HG02623 (cell line): ENCODE measurements at regions not wholly inside any gene's neighbourhood (a gene's known extent, or its start where the extent isn't known, plus 50 kb on each side); places are given as distances from the start of the nearest gene placed in this dataset.

ENCODE experiments used
- ATAC-seq: cut with Tn5 transposase; IDR thresholded peaks from one replicate; pipeline ENCODE4 v1.9.1; 2021; ENCODE audit warnings: moderate library complexity; ENCODE audit not compliant: unreplicated experiment

DNA sequence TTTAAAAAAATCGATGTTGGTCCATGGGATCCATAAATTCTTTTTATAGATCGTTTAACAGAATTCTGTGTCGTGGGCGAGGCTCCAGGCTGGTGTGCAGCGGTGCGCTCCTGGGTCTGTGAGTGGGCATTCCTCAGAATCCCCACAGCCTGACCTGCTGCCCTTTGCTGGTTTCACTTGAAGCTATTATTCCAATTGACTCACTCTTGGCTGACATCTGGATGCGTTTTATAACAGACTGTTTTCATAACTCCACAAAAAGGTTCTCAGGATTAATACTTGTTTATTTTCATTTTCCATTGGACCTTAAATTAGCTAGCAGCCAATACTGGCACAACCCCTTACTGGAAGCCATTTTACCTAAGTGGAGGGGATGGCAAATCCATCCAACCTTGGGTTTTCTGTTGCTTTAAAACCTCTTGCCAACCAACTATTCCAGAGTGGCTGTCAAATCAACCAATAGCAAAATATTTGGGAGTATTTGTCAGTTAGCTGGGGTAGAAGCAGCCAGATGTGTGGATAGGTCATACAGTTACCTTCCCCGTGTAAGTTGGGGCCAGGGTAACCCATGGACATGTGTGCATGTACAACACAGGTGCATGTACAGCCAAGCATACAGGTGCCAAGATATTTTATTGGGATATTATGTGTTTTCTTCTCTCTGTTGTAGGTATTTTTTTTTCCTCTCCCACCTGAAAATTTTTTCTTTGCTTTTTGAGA is 160.7 kb upstream of the ZNF32 start:
- ATAC-seq: no peak

DNA sequence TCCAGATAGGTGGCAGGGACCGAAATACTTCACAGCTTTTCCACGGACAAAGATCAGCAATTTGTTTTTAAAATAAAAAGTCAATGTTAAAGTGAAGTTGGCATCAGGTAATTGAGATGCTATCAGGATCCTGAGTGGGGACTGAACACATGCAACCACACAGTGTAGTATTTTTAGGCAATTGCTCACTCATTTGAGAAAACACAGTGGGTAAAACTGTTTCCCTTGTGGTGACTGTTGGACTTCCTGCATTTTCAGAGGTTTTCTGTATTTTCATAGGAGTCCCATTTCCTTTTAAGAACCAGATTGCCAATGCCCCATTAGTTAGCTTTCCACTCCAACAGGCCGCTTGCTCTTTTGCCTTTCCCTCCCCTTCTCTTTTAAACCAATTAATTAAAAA is 159.5 kb upstream of the ZNF32 start:
- peak; percentile 76 for ATAC-seq

DNA sequence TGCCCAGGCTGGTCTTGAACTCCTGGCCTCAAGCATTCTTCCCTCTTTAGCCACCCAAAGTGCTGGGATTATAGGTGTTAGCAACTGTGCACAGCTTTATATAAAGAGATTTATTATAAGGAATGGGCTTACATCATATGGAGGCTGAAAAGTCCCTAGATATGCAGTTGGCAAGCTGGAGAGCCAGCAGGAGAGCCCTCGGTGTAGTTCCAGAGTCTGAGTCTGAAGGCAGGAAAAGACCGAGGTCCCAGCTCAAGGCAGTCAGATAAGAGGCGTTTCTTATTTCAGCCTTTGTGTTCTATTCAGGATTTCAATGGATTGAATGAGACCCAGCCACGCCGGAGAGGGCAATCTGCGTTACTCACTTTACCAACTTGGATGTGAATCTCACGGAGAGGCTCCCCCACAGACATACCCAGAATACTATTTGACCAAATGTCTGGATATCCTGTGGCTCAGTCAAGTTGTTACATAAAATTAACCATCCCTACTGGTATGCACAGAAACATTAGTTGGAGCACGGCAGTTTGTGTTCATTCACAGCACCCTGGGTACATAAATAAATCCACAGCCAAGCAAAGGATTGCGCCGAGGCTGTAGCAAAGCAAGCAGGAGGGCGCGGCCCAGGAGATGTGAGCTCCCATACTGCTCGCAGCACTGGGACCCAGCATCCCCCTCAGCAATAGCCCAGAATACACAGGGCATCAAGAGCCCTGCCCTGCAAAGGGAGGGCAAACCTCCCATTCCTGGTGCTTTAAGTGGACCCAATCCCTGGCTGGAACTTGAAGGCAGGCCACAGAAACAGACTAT is 158.4 kb upstream of the ZNF32 start:
- no peak for ATAC-seq

DNA sequence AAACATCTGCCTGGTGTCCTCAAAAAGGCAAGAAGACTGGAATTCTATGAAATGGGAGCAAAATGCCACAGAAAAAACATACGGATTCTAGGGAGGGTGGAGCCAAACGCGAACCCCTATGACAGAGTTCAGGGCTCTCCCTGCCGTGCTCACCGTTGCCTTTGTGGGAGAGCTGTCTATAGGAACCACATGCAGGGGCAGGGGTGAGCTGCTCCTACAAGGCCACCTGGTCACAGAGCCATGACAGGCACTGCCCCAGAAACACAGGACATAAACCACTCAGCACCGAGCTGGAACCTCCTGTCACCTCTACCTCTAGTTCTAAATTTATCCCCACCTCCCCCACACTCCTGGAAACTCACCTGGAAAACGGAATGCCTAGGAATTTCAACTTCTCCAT is 155.1 kb upstream of the ZNF32 start:
- no peak for ATAC-seq

DNA sequence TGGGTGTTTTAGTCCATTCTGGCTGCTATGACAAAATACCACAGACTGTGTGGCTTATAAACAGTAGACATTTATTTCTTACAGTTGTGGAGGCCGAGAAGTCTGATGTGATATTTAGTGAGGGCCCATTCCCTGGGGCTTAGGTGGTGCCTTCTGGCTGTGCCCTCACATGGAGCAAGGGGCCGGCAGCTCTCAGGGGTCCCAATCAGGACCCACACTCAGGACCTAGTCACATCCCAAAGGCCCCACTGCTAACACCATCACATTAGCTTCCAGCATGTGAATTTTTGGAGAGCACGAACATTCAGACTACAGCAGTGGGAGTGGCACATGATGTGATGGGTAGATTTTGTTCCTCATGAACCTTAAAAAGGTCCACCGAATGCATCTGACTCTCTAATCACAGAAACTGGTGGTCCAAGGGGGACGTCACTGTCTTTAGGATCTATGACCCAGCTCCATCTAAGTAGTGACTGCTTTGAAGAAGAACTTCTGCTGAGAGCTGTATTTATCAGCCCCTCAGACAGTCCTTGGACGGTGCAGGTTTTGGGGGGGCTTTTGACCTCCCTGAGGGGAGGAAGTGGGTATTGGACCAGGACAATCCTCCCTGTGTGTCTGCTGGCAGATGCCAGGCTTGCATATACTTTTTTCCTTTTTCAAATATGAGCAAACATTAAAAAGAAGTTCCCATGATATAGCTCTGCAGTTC is 154.5 kb upstream of the ZNF32 start:
- no peak for ATAC-seq

DNA sequence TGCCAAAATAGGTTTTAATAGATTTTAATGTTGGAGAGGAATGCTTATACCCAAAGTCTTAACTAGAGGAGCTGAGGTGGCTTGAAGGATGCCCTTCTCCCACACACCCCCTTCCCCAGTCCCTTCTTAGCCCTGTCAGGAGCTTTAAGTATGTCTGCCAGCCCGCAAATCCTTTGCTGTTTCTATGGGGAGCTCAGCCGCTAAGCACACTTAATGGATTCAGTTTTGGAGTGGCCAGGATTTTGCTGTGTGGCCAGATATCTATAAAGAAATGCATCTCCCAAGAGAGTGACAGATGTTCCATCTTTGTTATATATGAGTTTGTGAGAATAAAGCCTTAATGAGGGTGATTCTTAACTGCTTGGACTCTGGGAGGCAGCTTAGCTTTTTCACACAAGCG is 152.9 kb upstream of the ZNF32 start:
- ATAC-seq: no peak

DNA sequence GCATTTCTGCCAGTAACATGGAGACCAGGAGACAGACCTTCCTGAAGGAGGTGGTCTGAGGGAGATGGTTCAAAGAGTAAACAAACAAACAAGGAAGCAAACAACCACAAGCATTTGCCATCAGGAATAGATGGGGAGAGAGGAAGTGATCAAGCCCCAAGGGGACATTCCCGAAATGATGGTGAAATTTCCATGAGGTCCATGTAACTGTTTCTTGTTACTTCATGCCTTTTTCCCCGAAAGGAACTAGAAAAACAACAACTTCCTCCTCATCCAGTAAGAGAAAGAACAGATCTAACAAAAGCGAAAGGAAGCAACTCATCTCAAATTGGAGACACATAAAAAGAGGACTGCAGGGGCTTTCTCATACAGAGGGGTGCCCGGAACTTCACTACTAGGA is 152.5 kb upstream of the ZNF32 start:
- ATAC-seq: no peak

DNA sequence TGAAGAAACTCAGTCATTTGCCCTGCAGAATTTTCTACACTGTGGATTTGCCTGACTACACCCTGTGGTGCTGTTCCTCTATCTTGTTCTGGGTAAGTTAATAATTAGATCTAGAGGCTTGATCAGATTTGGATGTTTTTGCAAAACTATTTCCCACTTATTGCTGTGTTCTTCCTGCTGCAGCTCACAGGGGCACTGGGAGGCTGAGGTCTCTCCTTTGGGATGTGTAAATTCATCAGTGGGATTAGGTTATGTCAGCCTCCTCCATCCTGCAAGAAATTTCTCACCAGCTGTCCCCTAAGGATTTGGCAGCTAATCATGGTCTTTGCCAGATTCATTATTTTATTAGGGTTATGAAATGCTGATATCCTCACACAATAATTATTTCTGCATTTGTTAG is 148.1 kb upstream of the ZNF32 start:
- no peak for ATAC-seq

DNA sequence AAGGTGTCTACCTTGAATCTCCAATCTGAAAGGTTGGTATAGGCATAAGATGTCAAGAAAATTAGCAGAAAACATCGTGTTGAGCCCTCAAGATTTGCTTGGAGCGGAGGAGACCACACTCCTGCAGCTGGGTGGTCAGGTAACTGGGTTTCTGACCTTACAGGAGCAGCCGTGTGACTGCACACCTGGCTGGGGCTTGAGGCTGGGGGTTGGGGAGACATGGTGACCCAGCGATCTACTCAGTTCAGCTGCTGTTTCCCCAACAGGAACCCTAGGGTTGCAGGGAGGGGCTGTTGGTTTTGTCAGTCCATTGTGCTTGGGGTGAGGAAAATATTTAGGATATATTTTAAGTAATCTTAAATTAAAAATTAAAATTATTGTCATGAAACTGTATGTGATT is 147.0 kb upstream of the ZNF32 start:
- ATAC-seq: no peak

DNA sequence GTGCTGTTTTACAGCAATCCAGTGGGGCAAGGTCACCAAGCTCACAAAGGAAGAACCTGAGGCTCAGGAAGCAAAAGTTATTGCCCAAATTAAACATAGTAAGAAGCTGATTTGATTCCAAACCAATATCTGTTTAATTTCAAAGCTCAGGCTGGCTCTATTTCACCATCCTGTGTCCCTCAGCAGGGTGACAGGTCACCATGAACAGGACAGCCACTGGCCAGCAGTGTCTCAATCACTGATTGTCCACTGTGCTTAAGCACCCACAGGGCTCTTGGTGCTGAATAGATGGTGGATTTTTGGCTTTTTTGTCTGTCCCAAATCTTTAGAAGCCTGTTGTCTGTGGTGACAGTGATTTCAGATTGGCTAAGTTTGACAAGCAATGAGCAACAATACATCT is 146.4 kb upstream of the ZNF32 start:
- no peak for ATAC-seq

DNA sequence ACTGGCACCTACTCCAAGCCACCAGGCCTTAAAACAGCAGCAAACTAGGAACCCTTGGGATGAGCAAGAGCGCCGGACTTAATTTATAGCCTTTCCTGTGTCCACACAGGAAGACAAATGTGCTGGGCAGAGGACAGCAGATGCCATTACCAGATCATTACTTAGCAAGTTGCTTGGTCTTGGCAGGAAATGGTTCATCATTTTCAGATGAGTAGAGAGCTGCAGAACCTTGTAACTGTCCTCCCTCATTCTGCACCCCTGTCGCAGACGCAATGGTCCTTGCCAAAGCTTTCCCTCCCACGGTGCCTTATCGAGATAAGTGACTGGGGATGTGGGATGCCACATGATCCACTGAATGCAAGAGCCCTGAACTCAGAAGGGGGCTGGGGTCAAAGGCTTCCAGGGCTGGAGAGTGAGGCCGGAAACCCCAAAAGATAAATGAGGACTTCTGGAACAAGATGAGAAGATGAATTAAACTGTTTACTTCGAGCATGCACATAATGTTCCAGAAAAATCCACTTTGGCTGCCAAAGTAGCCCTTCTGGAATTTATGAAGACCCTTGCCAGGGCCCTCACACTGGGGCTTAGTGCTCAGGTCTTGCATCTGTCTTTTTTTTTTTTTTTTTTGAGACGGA is 145.6 kb upstream of the ZNF32 start:
- no peak for ATAC-seq

DNA sequence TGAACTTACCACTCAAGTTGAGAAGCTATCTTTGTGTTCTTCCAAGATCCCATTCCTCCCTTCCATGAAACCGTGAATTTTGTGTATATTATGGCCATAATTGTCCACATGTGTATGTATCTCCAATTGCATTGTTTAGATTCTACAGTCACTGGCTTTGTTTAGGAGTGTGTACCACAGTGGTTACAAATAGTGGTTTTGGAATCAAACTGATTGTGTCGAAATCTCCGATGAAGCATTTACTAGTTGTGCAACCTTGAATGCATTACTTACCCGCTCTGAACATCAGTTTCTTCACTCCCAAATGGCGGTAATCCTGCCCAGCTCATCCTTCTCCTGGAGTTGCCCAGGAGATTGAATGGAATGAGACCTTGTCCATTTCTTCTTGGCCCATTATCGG is 145.0 kb upstream of the ZNF32 start:
- no peak for ATAC-seq

DNA sequence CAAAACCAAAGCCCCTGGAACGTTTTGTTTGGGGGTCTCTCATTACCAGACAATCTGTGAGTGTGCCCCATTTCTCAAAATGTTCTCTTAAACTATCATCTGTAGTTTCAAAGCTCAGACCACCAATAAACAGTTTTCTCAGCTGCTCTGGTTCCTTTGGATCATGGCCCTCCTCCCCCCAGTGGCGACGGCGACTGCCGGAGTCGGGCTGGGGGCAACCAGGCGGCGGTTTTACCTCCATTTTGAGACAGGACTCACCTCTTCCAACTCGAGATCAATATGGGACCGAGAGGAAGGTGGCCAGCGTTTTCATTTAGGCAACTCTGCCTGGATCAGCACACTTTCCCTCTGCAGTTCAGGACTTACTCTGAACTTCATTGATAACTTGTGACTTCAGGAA is 141.5 kb upstream of the ZNF32 start:
- no peak for ATAC-seq

DNA sequence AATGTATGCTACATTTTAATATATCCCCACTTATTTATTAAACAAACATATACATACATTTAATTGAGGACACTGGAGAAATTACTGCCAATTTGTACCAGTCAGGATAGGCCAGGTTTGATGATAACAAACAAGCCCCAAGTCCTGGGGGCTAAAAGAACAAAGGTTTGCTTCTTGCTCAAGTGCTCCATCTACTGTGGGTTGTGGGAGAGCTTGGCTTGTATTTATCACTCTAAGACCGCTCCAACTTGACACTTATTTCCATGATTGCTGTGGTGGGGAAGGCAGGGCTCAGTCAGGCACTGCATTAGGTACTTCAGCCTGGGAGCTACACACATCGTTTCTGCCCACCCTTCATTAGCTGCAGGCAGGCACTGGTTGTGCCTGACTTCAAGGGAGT is 136.6 kb upstream of the ZNF32 start:
- no peak for ATAC-seq

DNA sequence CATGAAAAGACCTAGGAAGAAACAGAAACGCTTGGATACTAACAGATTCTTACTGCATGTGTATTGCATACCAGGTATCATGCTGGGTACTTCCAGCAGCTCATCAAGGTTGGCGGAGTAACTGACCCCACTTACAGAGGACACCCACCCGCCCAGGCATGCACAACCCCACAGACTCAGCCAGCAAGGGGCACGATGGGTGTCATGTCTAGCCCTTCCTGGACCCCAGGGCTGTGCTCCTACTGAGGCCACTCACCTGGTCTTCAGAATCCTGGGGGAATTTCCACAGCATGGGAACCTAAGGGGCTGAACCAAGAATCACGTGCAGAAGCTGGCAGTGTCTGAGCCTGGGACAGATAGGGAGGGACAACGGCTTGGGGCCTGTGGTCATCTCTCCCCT is 134.1 kb upstream of the ZNF32 start:
- ATAC-seq: no peak

DNA sequence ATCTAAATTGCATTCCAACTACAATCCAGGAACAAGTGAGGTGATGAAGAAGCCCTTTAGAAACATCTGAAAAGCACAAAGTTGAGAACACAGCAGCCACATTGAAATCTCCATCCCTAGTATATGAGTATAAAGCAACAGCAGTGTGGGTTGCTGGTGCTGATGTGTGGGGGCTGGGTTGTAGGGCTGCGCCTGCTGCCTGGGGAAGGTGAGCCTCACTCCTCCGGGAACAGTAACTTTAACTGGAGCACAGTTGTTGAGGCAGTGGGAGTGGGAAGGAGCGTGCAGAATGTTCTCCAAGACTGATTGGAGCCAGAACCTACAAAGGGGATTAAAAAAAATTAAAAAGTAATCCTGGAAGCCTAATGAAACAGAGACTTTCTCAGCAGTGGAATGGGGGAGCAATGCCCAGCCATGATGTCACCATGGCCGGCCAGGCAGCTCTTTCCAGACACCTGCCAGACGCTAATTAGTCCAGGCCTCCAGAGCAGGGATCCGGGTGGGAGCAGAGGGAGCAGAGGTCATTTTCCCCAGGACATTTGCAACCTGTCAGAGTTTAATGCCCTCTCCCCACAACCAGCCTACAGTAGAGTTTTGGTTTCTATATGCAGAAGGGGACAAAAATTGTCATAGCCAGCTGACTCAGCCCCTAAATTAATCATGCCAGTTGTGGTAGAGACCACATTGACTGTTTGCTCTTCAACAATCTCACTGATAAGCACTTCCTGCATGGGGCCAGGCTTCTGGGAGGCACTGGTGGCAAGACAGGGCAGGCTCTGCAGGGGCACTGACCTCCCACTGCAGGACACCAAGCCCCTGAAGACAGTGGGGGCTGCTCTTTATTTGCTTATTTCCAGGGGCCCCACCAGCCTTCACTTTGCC is 133.0 kb upstream of the ZNF32 start:
- ATAC-seq: no peak

DNA sequence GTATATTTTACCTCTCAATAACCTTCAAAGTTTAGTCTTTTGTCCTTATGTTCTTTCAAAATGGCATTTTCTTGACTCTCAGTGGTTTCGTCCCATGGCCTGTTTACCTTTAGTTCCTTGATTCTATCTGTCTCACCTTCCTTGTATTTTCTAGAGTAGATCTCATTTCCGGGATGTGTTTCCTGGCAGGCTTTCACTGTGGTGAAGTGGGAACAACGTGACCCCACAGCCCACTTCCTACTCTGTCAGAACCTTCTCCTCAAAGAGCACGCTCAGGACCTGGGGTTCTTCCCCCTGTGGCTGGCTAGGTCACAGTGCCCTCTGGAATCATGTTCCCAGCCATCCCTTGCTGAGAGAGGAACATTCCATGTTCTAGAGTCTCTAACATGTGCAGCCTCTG is 129.9 kb upstream of the ZNF32 start:
- ATAC-seq: no peak

DNA sequence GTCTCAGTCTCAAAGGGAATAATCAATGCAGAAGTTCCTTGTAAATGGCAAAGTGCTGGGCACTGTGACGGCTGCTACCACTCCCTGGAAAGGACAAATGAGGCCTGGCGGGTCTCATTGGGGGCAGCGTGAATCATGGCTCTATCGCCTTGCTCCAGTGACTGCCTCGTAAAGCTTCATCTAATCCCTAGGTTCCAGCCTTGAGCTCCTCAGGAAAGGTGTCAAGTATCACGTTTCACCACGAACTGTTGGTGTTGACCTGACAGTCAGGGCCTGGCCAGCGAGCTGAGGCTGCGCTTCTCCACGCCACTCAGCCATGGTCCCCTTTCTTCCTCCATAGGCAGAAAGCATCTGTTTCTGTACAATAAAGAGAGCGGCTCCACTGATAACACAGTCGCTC is 126.7 kb upstream of the ZNF32 start:
- ATAC-seq: no peak

DNA sequence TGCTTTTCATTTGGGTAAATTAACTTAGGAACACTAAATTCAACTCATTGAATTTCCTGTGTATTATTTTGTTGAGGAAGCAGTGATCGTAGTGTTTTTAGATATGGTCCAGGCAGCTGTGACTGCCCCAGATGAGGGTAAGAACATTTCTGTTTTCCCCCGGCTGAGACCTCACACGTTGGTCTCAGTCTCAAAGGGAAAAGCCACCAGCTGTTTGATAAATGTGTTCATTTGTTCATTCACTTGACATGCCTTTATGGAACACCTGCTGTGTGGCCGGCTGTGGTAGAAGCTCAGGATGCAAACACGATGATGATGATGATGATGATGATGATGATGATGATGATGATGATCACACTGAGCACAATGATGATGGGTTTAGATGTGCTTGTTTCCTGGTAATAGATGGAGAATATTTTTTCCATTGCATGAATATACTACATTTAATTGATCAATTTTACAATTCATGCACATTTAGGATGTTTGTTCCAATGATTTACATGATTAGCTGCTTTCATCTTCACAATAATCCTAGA is 125.6 kb upstream of the ZNF32 start:
- no peak for ATAC-seq

DNA sequence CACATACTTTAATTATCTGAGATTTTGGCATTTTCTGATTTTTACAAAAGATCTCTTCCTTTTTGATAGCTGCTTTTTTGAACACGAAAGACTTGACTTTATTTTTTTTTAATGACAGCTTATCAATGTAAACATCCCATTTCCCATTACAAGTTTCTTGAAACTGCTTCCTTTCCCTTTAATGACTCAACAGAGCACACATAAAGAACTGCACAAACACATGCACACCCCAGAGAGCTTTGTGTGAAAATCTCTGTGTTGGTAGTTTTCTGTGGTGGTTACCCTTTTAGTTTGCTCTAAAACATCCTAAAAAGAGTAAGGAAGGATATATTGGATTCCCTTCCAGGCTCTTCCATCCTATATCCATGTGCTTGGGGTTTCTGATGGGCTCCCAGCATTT is 125.1 kb upstream of the ZNF32 start:
- ATAC-seq: no peak
